ENCODE measurements at regions not wholly inside any gene's neighbourhood (a gene's known extent, or its start where the extent isn't known, plus 50 kb on each side); places are given as distances from the start of the nearest gene placed in this dataset.

DNA sequence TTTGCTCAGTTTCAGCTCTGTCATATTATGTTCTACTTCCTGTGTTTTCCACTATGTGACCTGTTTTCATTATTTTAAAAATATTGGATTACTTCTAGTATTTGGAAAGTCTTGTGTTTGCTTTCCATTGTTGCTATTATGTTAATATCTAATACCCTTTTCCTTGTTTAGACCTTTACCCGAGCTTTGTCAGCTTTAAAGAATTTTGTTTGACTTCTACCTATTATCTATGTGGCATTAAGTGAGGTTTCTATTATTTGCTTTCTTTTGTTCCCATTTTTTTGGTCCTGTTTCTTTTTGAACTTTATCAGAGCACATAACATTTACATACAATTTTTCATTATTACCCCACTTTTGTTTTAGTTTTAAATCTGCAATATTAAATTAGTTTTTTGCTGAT, 202.7 kb downstream of the MANEA start:
- Histone ChIP-seq H3K36me3 (no peaks in the 10 kb centered on the region), H3K27ac (no peak overlapping the region), H3K4me1 (no peaks in the 10 kb centered on the region), H3K9me3 (no peaks in the 10 kb centered on the region), H3K27me3 (no peaks in the 10 kb centered on the region), H3K4me3 (no peak overlapping the region)
- no peak for DNase-seq (ENCODE audit: low spot score in 2 of 2)
- intact Hi-C loops (cut with DNase I), result no loop called here
- TF ChIP-seq, protein P1, sequence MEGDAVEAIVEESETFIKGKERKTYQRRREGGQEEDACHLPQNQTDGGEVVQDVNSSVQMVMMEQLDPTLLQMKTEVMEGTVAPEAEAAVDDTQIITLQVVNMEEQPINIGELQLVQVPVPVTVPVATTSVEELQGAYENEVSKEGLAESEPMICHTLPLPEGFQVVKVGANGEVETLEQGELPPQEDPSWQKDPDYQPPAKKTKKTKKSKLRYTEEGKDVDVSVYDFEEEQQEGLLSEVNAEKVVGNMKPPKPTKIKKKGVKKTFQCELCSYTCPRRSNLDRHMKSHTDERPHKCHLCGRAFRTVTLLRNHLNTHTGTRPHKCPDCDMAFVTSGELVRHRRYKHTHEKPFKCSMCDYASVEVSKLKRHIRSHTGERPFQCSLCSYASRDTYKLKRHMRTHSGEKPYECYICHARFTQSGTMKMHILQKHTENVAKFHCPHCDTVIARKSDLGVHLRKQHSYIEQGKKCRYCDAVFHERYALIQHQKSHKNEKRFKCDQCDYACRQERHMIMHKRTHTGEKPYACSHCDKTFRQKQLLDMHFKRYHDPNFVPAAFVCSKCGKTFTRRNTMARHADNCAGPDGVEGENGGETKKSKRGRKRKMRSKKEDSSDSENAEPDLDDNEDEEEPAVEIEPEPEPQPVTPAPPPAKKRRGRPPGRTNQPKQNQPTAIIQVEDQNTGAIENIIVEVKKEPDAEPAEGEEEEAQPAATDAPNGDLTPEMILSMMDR (IDR thresholded peaks at IDR 0.05), result no peak

DNA sequence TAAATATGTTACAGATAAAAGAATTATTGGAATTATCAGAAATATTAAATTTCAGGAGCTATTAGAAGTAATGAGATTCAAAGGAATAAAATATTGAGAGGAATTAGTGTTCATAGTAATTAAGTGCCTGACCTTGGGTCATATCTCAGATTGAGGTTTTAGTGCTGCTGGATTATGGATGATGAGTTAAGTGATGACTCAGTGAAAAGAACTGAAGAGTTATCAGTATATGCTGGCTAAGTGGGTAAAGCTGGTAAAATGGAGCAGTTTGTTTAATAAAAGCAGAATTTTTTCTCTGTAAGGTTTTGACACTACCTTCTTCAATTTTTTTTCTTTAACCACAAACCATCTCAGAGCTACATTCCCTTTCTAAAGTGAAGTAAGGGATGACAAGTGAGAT, 206.7 kb downstream of the MANEA start:
- DNase-seq (ENCODE audit: low spot score in 2 of 2), result no peak
- intact Hi-C loops (cut with DNase I), result no loop called here
- H3K4me1 ChIP-seq, result no peaks in the 10 kb centered on the region
- H3K36me3 ChIP-seq, result no peaks in the 10 kb centered on the region
- TF ChIP-seq, protein P1 (IDR thresholded peaks at IDR 0.05), result no peak
- H3K27ac ChIP-seq, result no peak overlapping the region
- no peaks in the 10 kb centered on the region for H3K9me3 ChIP-seq
- H3K4me3 ChIP-seq, result no peak overlapping the region
- no peaks in the 10 kb centered on the region for H3K27me3 ChIP-seq

GRCh38 chr6:95784869-95785268, 207.5 kb downstream of the MANEA start:
- Histone ChIP-seq H3K36me3 (no peaks in the 10 kb centered on the region), H3K27me3 (no peaks in the 10 kb centered on the region), H3K9me3 (no peaks in the 10 kb centered on the region), H3K27ac (no peak overlapping the region), H3K4me1 (no peaks in the 10 kb centered on the region), H3K4me3 (no peak overlapping the region)
- TF ChIP-seq, protein P1 (IDR thresholded peaks at IDR 0.05), result no peak
- DNase-seq (ENCODE audit: low spot score in 2 of 2), result no peak
- intact Hi-C loops (cut with DNase I), result no loop called here

- Histone ChIP-seq H3K27me3 (no peaks in the 10 kb centered on the region), H3K4me3 (no peak overlapping the region), H3K9me3 (no peaks in the 10 kb centered on the region), H3K36me3 (no peaks in the 10 kb centered on the region), H3K4me1 (no peaks in the 10 kb centered on the region), H3K27ac (no peak overlapping the region)
- intact Hi-C loops (cut with DNase I), result no loop called here
- TF ChIP-seq, protein P1 (IDR thresholded peaks at IDR 0.05), result no peak
- DNase-seq (ENCODE audit: low spot score in 2 of 2), result no peak
Observed at GRCh38 chr6:95785785-95786184, 208.4 kb downstream of the MANEA start.

- intact Hi-C loops (cut with DNase I), result no loop called here
- Histone ChIP-seq H3K9me3 (no peaks in the 10 kb centered on the region), H3K36me3 (no peaks in the 10 kb centered on the region), H3K4me1 (no peaks in the 10 kb centered on the region), H3K4me3 (no peak overlapping the region), H3K27ac (no peak overlapping the region), H3K27me3 (no peaks in the 10 kb centered on the region)
- TF ChIP-seq, protein P1 (IDR thresholded peaks at IDR 0.05), result no peak
- DNase-seq (ENCODE audit: low spot score in 2 of 2), result no peak
Observed at GRCh38 chr6:95786802-95787201, 209.5 kb downstream of the MANEA start.

DNA sequence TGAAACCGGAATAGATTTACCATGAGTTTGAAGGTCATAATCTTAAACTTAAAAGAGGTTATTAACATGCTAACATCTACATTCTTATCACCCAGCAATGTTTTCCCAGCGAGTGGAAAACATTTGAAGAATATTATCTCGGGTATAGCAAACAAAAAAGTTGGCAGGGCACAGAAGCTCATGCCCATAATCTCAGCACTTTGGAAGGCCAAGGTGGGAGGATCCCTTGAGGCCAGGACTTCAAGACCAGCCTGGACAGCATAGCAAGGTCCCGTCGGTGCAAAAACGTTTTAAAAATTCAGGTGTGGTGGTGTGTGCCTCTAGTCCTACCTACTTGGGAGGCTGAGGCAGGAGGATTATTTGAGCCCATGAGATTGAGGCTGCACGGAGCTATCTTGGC, 213.5 kb downstream of the MANEA start:
- H3K4me1 ChIP-seq, result no peaks in the 10 kb centered on the region
- no peak overlapping the region for H3K27ac ChIP-seq
- H3K27me3 ChIP-seq, result no peaks in the 10 kb centered on the region
- no peaks in the 10 kb centered on the region for H3K9me3 ChIP-seq
- H3K4me3 ChIP-seq, result no peak overlapping the region
- no peaks in the 10 kb centered on the region for H3K36me3 ChIP-seq
- TF ChIP-seq, protein P1 (IDR thresholded peaks at IDR 0.05), result no peak
- intact Hi-C loops (cut with DNase I), result no loop called here
- DNase-seq (ENCODE audit: low spot score in 2 of 2), result no peak

Measured in ascending aorta (tissue), 2 donors.